Omental fat pad (tissue), 3 donors: ENCODE measurements at regions not wholly inside any gene's neighbourhood (a gene's known extent, or its start where the extent isn't known, plus 50 kb on each side); places are given as distances from the start of the nearest gene placed in this dataset.

Source experiments
- ATAC-seq: fragments of 150-250 bp; one replicate; pipeline ENCODE4 v1.9.1; 2016; ENCODE audit warnings: mild to moderate bottlenecking, moderate library complexity; ENCODE audit not compliant: low FRiP score
- DNase-seq: peaks from one replicate; pipeline ENCODE4 v3.0.0-alpha.2; 2019; ENCODE audit warnings: low spot score
- TF ChIP-seq, protein P1 (sequence below), 3 donors: fragments of 450-650 bp; IDR thresholded peaks; one replicate each; pipeline ENCODE4 v1.5.1; 2016 to 2017; ENCODE audit warnings: antibody characterized with exemption in 3 of 3, mild to moderate bottlenecking in 3 of 3, moderate library complexity in 2 of 3

GRCh38 chr16:79715061-79715460 lies 114.5 kb upstream of the MAF start:
- no peak for ATAC-seq
- TF ChIP-seq, protein P1, sequence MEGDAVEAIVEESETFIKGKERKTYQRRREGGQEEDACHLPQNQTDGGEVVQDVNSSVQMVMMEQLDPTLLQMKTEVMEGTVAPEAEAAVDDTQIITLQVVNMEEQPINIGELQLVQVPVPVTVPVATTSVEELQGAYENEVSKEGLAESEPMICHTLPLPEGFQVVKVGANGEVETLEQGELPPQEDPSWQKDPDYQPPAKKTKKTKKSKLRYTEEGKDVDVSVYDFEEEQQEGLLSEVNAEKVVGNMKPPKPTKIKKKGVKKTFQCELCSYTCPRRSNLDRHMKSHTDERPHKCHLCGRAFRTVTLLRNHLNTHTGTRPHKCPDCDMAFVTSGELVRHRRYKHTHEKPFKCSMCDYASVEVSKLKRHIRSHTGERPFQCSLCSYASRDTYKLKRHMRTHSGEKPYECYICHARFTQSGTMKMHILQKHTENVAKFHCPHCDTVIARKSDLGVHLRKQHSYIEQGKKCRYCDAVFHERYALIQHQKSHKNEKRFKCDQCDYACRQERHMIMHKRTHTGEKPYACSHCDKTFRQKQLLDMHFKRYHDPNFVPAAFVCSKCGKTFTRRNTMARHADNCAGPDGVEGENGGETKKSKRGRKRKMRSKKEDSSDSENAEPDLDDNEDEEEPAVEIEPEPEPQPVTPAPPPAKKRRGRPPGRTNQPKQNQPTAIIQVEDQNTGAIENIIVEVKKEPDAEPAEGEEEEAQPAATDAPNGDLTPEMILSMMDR (IDR thresholded peaks at IDR 0.05) = no peak
- no peak for DNase-seq

DNA sequence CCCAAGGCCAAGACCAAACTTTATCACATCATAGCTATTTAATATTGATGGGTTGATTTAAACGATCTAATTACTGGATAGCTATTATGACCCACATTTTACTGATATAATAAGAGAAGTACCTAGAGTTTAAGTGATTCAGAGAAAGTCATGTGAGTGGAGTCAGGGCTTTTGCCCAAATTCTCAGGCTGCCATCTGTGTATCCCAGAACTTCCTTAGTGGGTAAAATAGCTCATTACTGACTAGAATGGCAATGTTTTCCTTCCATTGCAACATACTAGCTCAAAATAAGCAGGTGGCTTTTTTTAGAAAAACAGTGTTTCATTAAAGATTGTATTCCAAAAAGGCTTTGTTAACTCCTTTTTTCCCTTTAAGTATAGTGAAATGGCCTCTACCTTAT lies 113.9 kb upstream of the MAF start:
- TF ChIP-seq, protein P1 (IDR thresholded peaks at IDR 0.05) = no peak
- DNase-seq = no peak
- ATAC-seq = no peak

- TF ChIP-seq, protein P1 (IDR thresholded peaks at IDR 0.05) = no peak
- DNase-seq (no peak), ATAC-seq (no peak)
These were observed 113.2 kb upstream of the MAF start for GRCh38 chr16:79713609-79714309.

DNA sequence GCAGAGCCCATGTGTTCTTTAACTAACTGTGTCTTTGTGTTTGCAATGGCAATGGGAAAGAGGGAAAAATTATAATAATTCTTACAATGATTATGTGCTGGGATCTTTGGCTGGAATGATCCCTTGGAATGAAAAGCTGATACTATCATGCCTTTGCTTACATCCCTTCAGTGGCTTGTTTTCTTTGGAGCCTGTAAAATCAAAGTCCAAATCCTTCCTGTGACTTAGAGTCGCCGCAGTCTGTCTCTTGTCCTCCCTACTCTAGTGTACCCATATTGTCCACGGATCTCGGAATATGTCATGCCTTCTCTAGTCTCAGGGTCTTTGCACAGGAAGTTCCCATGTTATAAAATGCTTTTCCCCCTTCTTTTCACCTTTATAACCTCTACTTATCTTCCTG lies 111.7 kb upstream of the MAF start:
- no peak for ATAC-seq

GRCh38 chr16:79707876-79708275 lies 107.3 kb upstream of the MAF start:
- ATAC-seq = peak; percentile 86
- TF ChIP-seq, protein P1 (IDR thresholded peaks at IDR 0.05) = no peak
- DNase-seq = peak; percentile 27

More for the DNA sequence above, 111.7 kb upstream of the MAF start:
- no peak for DNase-seq
- TF ChIP-seq, protein P1 (IDR thresholded peaks at IDR 0.05) = no peak

DNA sequence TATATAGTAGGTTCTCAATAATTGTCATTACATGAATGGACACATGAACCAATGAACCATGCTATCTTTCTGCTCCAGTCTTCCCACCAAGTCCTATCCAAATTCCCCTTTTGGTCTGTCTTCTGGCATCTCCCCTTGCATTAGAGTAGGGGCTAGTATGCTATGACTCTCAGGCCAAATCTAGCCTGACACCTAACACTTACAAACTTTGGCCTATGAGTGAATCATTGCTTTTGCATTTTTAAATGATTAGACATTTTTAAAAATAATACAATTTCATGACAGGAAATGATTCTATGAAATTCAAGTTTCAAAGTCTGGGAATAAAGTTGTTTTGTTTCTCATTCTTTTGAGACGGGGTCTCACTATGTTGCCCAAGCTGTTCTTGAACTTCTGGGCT lies 102.5 kb upstream of the MAF start:
- no peak for ATAC-seq
- TF ChIP-seq, protein P1 (IDR thresholded peaks at IDR 0.05) = no peak
- DNase-seq = no peak

DNA sequence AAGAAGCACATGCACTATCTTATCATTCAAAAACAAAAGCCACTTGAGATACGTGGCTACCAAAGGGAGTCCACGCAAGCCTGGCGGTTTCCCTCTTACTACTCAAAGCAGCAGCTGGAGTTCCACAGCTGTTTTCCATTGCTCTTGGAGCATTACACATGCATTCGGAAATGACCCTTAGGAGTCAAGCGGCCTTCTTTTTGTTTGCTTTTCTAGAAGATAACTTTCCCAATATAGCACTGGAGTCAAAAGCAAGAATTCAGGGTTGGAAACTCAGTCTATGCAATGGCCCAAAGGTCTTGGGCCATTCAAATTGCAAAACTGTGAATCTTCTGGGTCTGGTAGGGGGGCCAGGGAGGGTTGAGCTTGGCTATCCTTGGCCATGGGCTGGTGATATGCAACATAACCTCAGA lies 97.8 kb upstream of the MAF start:
- TF ChIP-seq, protein P1 (IDR thresholded peaks at IDR 0.05) = no peak
- ATAC-seq (no peak), DNase-seq (no peak)
